Mesenchymal stem cell (in vitro differentiated cells and primary cell): ENCODE measurements at regions not wholly inside any gene's neighbourhood (a gene's known extent, or its start where the extent isn't known, plus 50 kb on each side); places are given as distances from the start of the nearest gene placed in this dataset.

Source experiments
- DNase-seq: peaks from one replicate; pipeline ENCODE4 v3.0.0-alpha.2; 2013
- H2AFZ ChIP-seq: one replicate; pipeline ENCODE4 v1.6.1; 2013; ENCODE audit warnings: low read depth, mild to moderate bottlenecking, control low read depth, inconsistent platforms, low read length, moderate library complexity
- H2AK5ac ChIP-seq: 2 replicates; pipeline ENCODE4 v1.6.1; 2013; ENCODE audit warnings: low read length, moderate library complexity, mild to moderate bottlenecking, inconsistent platforms; ENCODE audit not compliant: severe bottlenecking
- H2BK120ac ChIP-seq: one replicate; pipeline ENCODE4 v1.6.1; 2013; ENCODE audit warnings: low read depth, mild to moderate bottlenecking, inconsistent platforms, low read length, moderate library complexity
- H2BK12ac ChIP-seq, 2 experiments: one replicate each; pipeline ENCODE4 v1.6.1; 2013; ENCODE audit warnings: inconsistent platforms in 2 of 2, low read length in 2 of 2, mild to moderate bottlenecking in 2 of 2, moderate library complexity in 2 of 2, control low read depth in 1 of 2
- H2BK15ac ChIP-seq: one replicate; pipeline ENCODE4 v1.6.1; 2013; ENCODE audit warnings: mild to moderate bottlenecking, low read depth, inconsistent platforms; ENCODE audit not compliant: poor library complexity, severe bottlenecking
- H2BK5ac ChIP-seq: 2 replicates; pipeline ENCODE4 v1.6.1; 2013; ENCODE audit warnings: low read depth, mild to moderate bottlenecking, low read length, control low read depth, inconsistent platforms; ENCODE audit not compliant: poor library complexity, severe bottlenecking
- H3K14ac ChIP-seq, 2 experiments: one replicate each; pipeline ENCODE4 v1.6.1; 2013; ENCODE audit warnings: inconsistent platforms in 2 of 2, low read length in 2 of 2, control low read depth in 1 of 2, mild to moderate bottlenecking in 1 of 2, moderate library complexity in 1 of 2
- H3K18ac ChIP-seq, 2 experiments: one replicate each; pipeline ENCODE4 v1.6.1; 2013; ENCODE audit warnings: inconsistent platforms in 2 of 2, low read length in 2 of 2, control low read depth in 1 of 2, low read depth in 1 of 2, mild to moderate bottlenecking in 1 of 2
- H3K23ac ChIP-seq, 2 experiments: one replicate each; pipeline ENCODE4 v1.6.1; 2013; ENCODE audit warnings: inconsistent platforms in 2 of 2, low read length in 2 of 2, mild to moderate bottlenecking in 2 of 2, moderate library complexity in 2 of 2, control low read depth in 1 of 2
- H3K27ac ChIP-seq: 2 replicates; pipeline ENCODE4 v1.5.1; 2013; ENCODE audit warnings: mild to moderate bottlenecking, moderate library complexity, low read length, control low read depth, inconsistent platforms; ENCODE audit not compliant: poor library complexity, severe bottlenecking
- H3K27me3 ChIP-seq, 2 experiments: 2 replicates each; pipeline versions ENCODE4 v1.6.1 to v1.7.0; 2013; ENCODE audit warnings: low read length in 2 of 2, mild to moderate bottlenecking in 2 of 2, moderate library complexity in 2 of 2, control low read depth in 1 of 2, inconsistent platforms in 1 of 2; ENCODE audit not compliant: control insufficient read depth in 1 of 2, insufficient read depth in 1 of 2
- H3K36me3 ChIP-seq, 2 experiments: 2 replicates each; pipeline versions ENCODE4 v1.6.1 to v1.7.0; 2013; ENCODE audit warnings: low read length in 2 of 2, control low read depth in 1 of 2, inconsistent platforms in 1 of 2, low read depth in 1 of 2, mild to moderate bottlenecking in 1 of 2; ENCODE audit not compliant: insufficient read depth in 2 of 2, control insufficient read depth in 1 of 2
- H3K4ac ChIP-seq, 2 experiments: one replicate each; pipeline ENCODE4 v1.6.1; 2013; ENCODE audit warnings: inconsistent platforms in 2 of 2, low read length in 2 of 2, mild to moderate bottlenecking in 2 of 2, moderate library complexity in 2 of 2, control low read depth in 1 of 2, low read depth in 1 of 2
- H3K4me1 ChIP-seq: 2 replicates; pipeline ENCODE4 v1.6.1; 2013; ENCODE audit warnings: low read depth, low read length, control low read depth; ENCODE audit not compliant: control insufficient read depth, insufficient read depth
- H3K4me2 ChIP-seq: 2 replicates; pipeline ENCODE4 v1.6.1; 2013; ENCODE audit warnings: low read length, mild to moderate bottlenecking, inconsistent platforms; ENCODE audit not compliant: poor library complexity, severe bottlenecking
- H3K4me3 ChIP-seq, 2 experiments: 2 replicates each; pipeline versions ENCODE4 v1.5.1 to v1.7.0; 2013; ENCODE audit warnings: low read length in 2 of 2, mild to moderate bottlenecking in 2 of 2, control low read depth in 1 of 2, low read depth in 1 of 2; ENCODE audit not compliant: insufficient read depth in 1 of 2
- H3K79me1 ChIP-seq: replicated peaks from 2 replicates; pipeline ENCODE4 v1.6.1; 2013; ENCODE audit warnings: mild to moderate bottlenecking, control low read depth, low read length, inconsistent platforms; ENCODE audit not compliant: poor library complexity, severe bottlenecking
- H3K9ac ChIP-seq: 2 replicates; pipeline ENCODE4 v1.7.0; 2013; ENCODE audit warnings: mild to moderate bottlenecking, low read length, moderate library complexity
- H3K9me3 ChIP-seq: 2 replicates; pipeline ENCODE4 v1.7.0; 2013; ENCODE audit warnings: mild to moderate bottlenecking, low read length; ENCODE audit not compliant: control insufficient read depth
- H4K8ac ChIP-seq: one replicate; pipeline ENCODE4 v1.6.1; 2013; ENCODE audit warnings: inconsistent platforms, mild to moderate bottlenecking, low read length, moderate library complexity
- H4K91ac ChIP-seq: one replicate; pipeline ENCODE4 v1.6.1; 2013; ENCODE audit warnings: mild to moderate bottlenecking, low read length, inconsistent platforms
- WGBS: methylation state at CpG from one replicate; pipeline ENCODE4 v1.1.7; 2013; ENCODE audit warnings: mixed read lengths; 5-methylcytosine and 5-hydroxymethylcytosine counted together

DNA sequence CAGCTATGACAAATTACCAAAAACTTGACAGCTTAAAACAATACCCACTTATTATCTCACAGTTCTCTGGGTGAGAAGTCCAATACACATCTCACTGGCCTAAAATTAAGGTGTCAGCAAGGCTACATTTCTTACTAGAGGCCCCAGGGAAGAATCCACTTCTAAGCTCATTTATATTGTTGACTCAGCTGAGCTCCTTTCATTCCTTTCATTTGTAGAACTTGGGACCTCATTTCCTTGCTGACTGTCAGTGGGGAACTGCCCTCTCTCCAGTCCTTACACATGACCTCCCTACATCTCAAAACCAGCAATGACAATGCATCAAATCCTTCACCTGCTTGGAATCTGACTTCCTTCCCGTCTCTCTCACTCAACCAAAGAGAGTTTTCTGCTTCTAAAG is 240.3 kb downstream of the IPMK start:
- H3K4me1 ChIP-seq: peaks cover 2% of the 10 kb centered on the region
- no peak overlapping the region for H2AFZ ChIP-seq
- H2BK12ac ChIP-seq: no peak overlapping the region
- H3K4ac ChIP-seq: no peak overlapping the region
- H3K23ac ChIP-seq: no peak overlapping the region
- no peak overlapping the region for H2BK15ac ChIP-seq
- H3K4me3 ChIP-seq: no peak overlapping the region
- DNase-seq: no peak
- H4K91ac ChIP-seq: no peak overlapping the region
- no peaks in the 10 kb centered on the region for H3K79me1 ChIP-seq
- no peaks in the 10 kb centered on the region for H3K9me3 ChIP-seq
- H3K27ac ChIP-seq: peak overlapping the region; percentile 20
- H3K4me2 ChIP-seq: no peak overlapping the region
- no peak overlapping the region for H3K9ac ChIP-seq
- no peaks in the 10 kb centered on the region for H3K27me3 ChIP-seq
- H2BK120ac ChIP-seq: no peak overlapping the region
- H3K36me3 ChIP-seq: no peaks in the 10 kb centered on the region
- H2BK5ac ChIP-seq: no peak overlapping the region
- no peak overlapping the region for H4K8ac ChIP-seq
- no peak overlapping the region for H3K14ac ChIP-seq
- H3K18ac ChIP-seq: no peak overlapping the region
- 63% methylated on average over 1 of the region's 1 CpG for WGBS
- no peak overlapping the region for H2AK5ac ChIP-seq

DNA sequence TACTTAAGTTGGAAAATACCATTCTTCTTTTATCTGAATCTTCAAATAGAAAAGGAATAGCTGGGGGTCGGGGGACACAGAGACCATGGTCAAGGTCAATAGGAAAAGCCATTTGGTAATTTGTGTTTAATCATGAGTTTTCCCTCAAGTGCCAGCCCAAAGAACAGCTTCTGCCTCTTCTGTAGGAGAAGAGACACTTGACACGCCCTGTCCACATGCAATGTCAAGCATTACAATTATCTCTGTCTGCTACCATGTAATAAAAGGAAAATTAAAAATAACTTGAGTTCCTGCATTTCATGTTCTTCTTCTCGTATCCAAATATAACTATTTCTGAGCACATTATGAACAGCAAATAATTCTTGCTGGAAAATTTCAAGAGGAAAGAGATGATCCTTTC is 241.7 kb downstream of the IPMK start:
- no peak overlapping the region for H3K4me3 ChIP-seq
- no peak overlapping the region for H3K27ac ChIP-seq
- 100% methylated on average over 2 of the region's 3 CpGs for WGBS
- H4K91ac ChIP-seq: no peak overlapping the region
- H3K36me3 ChIP-seq: no peaks in the 10 kb centered on the region
- H3K27me3 ChIP-seq: no peaks in the 10 kb centered on the region
- no peak overlapping the region for H4K8ac ChIP-seq
- H2BK12ac ChIP-seq: no peak overlapping the region
- H3K9me3 ChIP-seq: no peaks in the 10 kb centered on the region
- H3K14ac ChIP-seq: no peak overlapping the region
- H3K4me1 ChIP-seq: peaks cover 2% of the 10 kb centered on the region
- H3K9ac ChIP-seq: no peak overlapping the region
- no peak overlapping the region for H3K18ac ChIP-seq
- H3K23ac ChIP-seq: no peak overlapping the region
- no peak for DNase-seq
- H2BK120ac ChIP-seq: no peak overlapping the region
- H2BK5ac ChIP-seq: no peak overlapping the region
- H3K4ac ChIP-seq: no peak overlapping the region
- H2BK15ac ChIP-seq: no peak overlapping the region
- no peak overlapping the region for H2AFZ ChIP-seq
- peak overlapping the region; percentile 64 for H2AK5ac ChIP-seq
- H3K4me2 ChIP-seq: no peak overlapping the region
- H3K79me1 ChIP-seq: no peaks in the 10 kb centered on the region

DNA sequence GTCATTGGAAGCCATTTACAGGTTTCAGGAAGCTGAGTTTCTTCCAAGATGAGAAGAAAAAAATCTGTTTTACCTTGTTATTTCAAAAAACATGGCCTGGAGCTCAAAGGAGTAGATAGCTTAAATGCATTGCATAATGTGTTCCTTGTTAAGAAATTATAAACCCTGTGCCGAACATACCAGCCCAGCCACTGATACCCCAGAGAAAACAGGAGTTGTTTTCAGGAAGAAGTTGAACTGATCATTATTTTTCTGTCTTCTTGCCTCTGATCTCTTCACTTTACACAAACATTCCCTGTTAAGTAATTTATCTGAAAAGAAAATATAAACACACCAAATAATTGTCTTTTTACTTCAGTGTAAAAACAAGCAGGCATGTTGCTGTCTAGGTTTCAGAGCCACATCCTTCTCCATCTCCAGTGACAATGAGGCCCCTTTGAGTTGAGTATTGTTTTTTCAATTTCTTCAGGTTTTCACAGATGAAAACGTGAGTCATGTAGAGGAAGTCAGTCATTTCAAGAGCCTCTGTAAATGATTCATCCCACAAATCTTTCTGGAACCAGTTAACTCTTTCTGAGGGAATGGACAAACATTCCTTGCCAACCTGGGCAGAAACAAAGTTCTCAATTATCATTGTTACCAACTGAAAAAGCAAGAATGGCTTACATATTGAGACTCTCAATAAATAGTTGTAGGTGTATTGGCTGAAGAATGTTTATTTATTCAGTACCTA is 244.2 kb downstream of the IPMK start:
- Histone ChIP-seq H2BK15ac (no peak overlapping the region), H3K4me1 (peaks cover 2% of the 10 kb centered on the region), H3K23ac (no peak overlapping the region), H3K4me2 (peak overlapping the region; percentile 16), H3K4ac (no peak overlapping the region), H2BK5ac (peak overlapping the region; percentile 86), H2BK12ac (no peak overlapping the region), H4K91ac (no peak overlapping the region), H3K4me3 (peak overlapping the region in 1 of 2 experiments; percentile 8), H3K18ac (no peak overlapping the region), H3K9me3 (no peaks in the 10 kb centered on the region), H3K14ac (no peak overlapping the region), H3K27ac (peak overlapping the region; percentile 99), H4K8ac (no peak overlapping the region), H3K27me3 (no peaks in the 10 kb centered on the region), H2BK120ac (no peak overlapping the region), H2AK5ac (no peak overlapping the region), H3K79me1 (no peaks in the 10 kb centered on the region), H2AFZ (no peak overlapping the region), H3K9ac (peak overlapping the region; percentile 49), H3K36me3 (no peaks in the 10 kb centered on the region)
- 0% methylated on average over 1 of the region's 2 CpGs for WGBS
- peak; percentile 72 for DNase-seq

DNA sequence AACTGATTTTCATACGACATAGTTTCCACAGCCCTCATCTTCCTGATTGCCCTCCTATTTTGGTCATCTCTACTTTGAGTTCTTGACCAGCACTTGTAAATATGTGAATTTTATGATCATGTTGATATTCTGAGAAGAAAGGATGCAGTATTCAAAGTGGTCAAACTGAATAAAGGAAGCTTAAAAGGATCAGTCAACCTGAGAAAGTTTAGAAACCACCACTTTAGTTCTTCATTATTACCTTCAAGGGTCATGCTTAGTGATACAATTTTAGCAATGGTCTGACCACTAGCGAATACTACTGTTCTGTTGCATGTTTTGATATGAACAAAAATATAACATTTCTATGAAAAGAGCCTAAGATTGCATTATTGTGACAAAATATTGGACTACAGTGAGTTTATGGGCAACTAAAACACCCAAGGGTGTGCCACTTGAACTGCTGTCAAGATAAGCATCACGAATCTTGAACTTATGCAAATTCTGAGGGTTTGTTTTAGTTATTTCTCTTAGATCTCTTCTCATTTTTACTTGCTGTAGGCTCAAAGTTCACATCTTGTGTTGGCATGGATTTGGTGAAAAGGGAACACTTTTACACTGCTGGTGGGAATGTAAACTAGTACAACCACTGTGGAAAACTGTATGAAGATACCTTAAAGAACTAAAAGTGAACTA is 247.7 kb downstream of the IPMK start:
- no peak overlapping the region for H2AFZ ChIP-seq
- no peak overlapping the region for H3K4me2 ChIP-seq
- 88% methylated on average over 2 of the region's 3 CpGs for WGBS
- H3K23ac ChIP-seq: no peak overlapping the region
- H3K27me3 ChIP-seq: no peaks in the 10 kb centered on the region
- H2BK120ac ChIP-seq: no peak overlapping the region
- H2BK5ac ChIP-seq: no peak overlapping the region
- H3K4me3 ChIP-seq: no peak overlapping the region
- no peak overlapping the region for H3K14ac ChIP-seq
- H4K91ac ChIP-seq: no peak overlapping the region
- H3K9me3 ChIP-seq: no peaks in the 10 kb centered on the region
- H3K18ac ChIP-seq: no peak overlapping the region
- DNase-seq: no peak
- no peak overlapping the region for H2AK5ac ChIP-seq
- H3K79me1 ChIP-seq: no peaks in the 10 kb centered on the region
- H2BK15ac ChIP-seq: no peak overlapping the region
- H3K4me1 ChIP-seq: no peaks in the 10 kb centered on the region
- no peak overlapping the region for H3K27ac ChIP-seq
- no peak overlapping the region for H2BK12ac ChIP-seq
- no peak overlapping the region for H3K4ac ChIP-seq
- H4K8ac ChIP-seq: no peak overlapping the region
- no peak overlapping the region for H3K9ac ChIP-seq
- H3K36me3 ChIP-seq: no peaks in the 10 kb centered on the region
